PC-3 (cell line): ENCODE measurements at regions not wholly inside any gene's neighbourhood (a gene's known extent, or its start where the extent isn't known, plus 50 kb on each side); places are given as distances from the start of the nearest gene placed in this dataset.

Experiments used
- EZH2 ChIP-seq: fragments of 300-600 bp; sonication (generic); IDR thresholded peaks from one replicate; pipeline ENCODE4 v1.6.1; 2017; ENCODE audit warnings: antibody characterized with exemption, mild to moderate bottlenecking, low read length; ENCODE audit not compliant: unreplicated experiment
- EZH2phosphoT487 ChIP-seq: fragments of 300-600 bp; sonication (generic); IDR thresholded peaks from 2 replicates; pipeline ENCODE4 v1.6.1; 2018; ENCODE audit warnings: mild to moderate bottlenecking, antibody characterized with exemption, low read length, borderline replicate concordance
- TF ChIP-seq, protein P1 (sequence below): fragments of 300-600 bp; sonication (generic); conservative IDR thresholded peaks from 2 replicates; pipeline ENCODE4 v1.5.1; 2017; ENCODE audit warnings: antibody characterized with exemption, low read depth, mild to moderate bottlenecking, low read length

DNA sequence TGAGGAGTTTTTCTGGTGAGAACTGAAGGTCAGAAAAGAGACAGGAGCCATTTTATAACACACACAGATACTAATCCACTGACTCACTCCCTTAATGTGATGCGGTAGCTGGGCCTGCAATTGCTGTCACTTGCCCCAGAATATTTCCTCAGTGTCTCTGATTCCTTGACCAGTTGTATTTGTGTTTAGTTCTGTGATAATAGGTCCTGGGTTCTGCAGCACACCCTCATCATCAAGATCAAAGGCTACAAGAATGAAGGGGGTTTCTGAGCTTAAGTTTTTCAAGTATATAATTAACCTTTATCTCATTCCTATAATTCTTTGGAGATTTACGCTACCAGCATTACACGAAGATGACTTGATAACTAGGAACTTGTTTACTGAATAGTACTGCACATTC lies 576.5 kb upstream of the CPXCR1 start:
- TF ChIP-seq EZH2 (no peak), EZH2phosphoT487 (no peak)
- TF ChIP-seq, protein P1, sequence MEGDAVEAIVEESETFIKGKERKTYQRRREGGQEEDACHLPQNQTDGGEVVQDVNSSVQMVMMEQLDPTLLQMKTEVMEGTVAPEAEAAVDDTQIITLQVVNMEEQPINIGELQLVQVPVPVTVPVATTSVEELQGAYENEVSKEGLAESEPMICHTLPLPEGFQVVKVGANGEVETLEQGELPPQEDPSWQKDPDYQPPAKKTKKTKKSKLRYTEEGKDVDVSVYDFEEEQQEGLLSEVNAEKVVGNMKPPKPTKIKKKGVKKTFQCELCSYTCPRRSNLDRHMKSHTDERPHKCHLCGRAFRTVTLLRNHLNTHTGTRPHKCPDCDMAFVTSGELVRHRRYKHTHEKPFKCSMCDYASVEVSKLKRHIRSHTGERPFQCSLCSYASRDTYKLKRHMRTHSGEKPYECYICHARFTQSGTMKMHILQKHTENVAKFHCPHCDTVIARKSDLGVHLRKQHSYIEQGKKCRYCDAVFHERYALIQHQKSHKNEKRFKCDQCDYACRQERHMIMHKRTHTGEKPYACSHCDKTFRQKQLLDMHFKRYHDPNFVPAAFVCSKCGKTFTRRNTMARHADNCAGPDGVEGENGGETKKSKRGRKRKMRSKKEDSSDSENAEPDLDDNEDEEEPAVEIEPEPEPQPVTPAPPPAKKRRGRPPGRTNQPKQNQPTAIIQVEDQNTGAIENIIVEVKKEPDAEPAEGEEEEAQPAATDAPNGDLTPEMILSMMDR = no peak
